IPS-18a (cell line): ENCODE measurements at regions not wholly inside any gene's neighbourhood (a gene's known extent, or its start where the extent isn't known, plus 50 kb on each side); places are given as distances from the start of the nearest gene placed in this dataset.

ENCODE experiments used
- H3K27ac ChIP-seq: one replicate; pipeline ENCODE4 v1.5.1; 2013; ENCODE audit warnings: low read length
- H3K27me3 ChIP-seq: one replicate; pipeline ENCODE4 v1.6.1; 2013; ENCODE audit warnings: mild to moderate bottlenecking, low read length; ENCODE audit not compliant: control insufficient read depth, insufficient read depth
- H3K36me3 ChIP-seq: one replicate; pipeline ENCODE4 v1.6.1; 2013; ENCODE audit warnings: low read depth, low read length; ENCODE audit not compliant: control insufficient read depth
- H3K4me1 ChIP-seq: one replicate; pipeline ENCODE4 v1.6.1; 2013; ENCODE audit warnings: low read depth, low read length; ENCODE audit not compliant: control insufficient read depth
- H3K4me3 ChIP-seq: one replicate; pipeline ENCODE4 v1.5.1; 2013; ENCODE audit warnings: low read length
- H3K9ac ChIP-seq: one replicate; pipeline ENCODE4 v1.6.1; 2013; ENCODE audit warnings: mild to moderate bottlenecking, low read length, moderate library complexity
- H3K9me3 ChIP-seq: one replicate; pipeline ENCODE4 v1.6.1; 2013; ENCODE audit warnings: low read depth, low read length; ENCODE audit not compliant: control insufficient read depth

DNA sequence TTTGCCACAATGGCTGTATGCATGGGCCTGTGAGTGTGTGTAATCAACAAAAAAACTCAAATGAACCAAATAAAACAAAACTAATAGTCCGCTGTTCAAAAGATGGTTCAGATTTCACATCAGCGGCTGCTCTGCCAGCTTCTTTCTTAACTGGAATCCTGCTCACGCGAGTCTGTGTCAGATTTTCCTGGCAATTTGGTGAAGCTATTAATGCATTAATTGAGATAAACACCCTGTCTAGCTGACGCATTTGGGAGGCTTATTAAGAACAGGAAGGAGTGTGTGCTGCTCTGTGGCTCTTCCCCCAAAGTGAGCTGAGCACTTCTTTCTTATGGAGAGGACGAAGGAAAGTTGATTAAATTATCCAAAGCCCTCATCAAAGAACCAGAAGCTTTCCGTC is 336.6 kb upstream of the MKI67 start:
- no peaks in the 10 kb centered on the region for H3K27me3 ChIP-seq
- H3K27ac ChIP-seq: no peak overlapping the region
- H3K36me3 ChIP-seq: no peaks in the 10 kb centered on the region
- no peak overlapping the region for H3K4me3 ChIP-seq
- no peaks in the 10 kb centered on the region for H3K9me3 ChIP-seq
- H3K9ac ChIP-seq: no peak overlapping the region
- H3K4me1 ChIP-seq: no peaks in the 10 kb centered on the region

- Histone ChIP-seq H3K27me3 (no peaks in the 10 kb centered on the region), H3K9ac (no peak overlapping the region), H3K4me3 (no peak overlapping the region), H3K4me1 (no peaks in the 10 kb centered on the region), H3K36me3 (no peaks in the 10 kb centered on the region), H3K27ac (no peak overlapping the region), H3K9me3 (no peaks in the 10 kb centered on the region)
Measured at GRCh38 chr10:128463991-128464760, 338.0 kb upstream of the MKI67 start.

DNA sequence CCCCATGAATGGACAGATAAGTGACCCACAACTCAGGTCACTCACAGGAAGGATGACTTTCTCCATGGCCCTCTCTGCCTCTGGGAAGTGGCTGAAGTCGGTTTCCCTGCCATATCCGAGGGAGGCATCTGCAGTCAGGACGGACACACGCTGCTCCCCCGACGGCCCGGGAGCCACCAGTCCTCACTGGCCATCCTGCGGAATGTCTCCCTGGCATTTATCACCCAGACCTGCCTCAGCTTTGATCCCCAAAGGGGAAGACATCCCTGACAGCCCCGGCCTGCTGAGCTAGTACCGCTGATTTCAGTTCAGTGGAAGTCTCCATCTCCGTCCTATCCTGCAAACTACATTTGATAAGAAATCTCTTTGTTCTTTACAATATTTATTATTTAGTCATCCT is 339.5 kb upstream of the MKI67 start:
- no peaks in the 10 kb centered on the region for H3K9me3 ChIP-seq
- no peak overlapping the region for H3K4me3 ChIP-seq
- H3K36me3 ChIP-seq: no peaks in the 10 kb centered on the region
- no peaks in the 10 kb centered on the region for H3K27me3 ChIP-seq
- no peaks in the 10 kb centered on the region for H3K4me1 ChIP-seq
- no peak overlapping the region for H3K9ac ChIP-seq
- no peak overlapping the region for H3K27ac ChIP-seq

- H3K4me1 ChIP-seq: no peaks in the 10 kb centered on the region
- H3K9ac ChIP-seq: no peak overlapping the region
- H3K36me3 ChIP-seq: no peaks in the 10 kb centered on the region
- H3K9me3 ChIP-seq: no peaks in the 10 kb centered on the region
- no peak overlapping the region for H3K4me3 ChIP-seq
- H3K27me3 ChIP-seq: no peaks in the 10 kb centered on the region
- H3K27ac ChIP-seq: no peak overlapping the region
Measured at GRCh38 chr10:128466831-128467371, 340.7 kb upstream of the MKI67 start.

DNA sequence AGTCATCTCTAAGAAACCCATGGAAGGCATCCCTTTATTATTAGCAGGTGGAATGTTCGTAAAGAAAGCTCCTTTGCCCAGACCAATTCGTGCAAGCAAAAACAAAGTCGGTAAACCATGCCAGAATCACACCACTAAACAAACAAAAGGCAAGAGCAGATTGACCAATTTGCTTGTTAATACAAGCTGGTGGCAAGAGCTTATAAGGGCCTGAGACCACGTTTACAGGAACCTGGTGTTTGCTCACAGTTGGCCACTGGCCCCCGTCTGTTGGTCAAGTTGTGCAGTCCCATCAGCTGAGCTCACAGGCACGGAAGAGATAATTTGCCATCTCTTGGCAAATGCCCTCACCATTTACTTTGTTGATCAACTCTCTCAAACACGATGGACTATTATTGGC is 342.2 kb upstream of the MKI67 start:
- H3K27ac ChIP-seq: no peak overlapping the region

DNA sequence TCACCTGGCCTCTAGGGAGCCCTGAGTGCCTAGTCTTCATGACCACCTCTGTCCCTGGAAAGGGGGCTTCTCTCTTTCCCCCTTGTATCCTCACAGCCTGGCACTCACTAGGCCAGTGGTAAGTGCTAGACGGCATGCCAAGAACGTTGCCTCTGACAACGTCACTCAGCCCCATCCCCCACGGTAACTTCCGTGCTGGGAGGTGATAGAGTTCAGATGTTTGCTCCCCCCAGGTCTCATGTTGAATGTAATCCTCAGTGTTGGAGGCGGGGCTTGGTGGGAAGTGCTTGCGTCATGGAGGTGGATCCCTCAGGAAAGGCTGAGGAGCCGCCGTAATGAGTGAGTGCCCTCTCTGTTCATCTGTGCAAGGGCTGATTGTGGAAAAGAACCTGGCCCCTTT is 343.3 kb upstream of the MKI67 start:
- Histone ChIP-seq H3K27me3 (no peaks in the 10 kb centered on the region), H3K36me3 (no peaks in the 10 kb centered on the region), H3K9ac (no peak overlapping the region), H3K27ac (no peak overlapping the region), H3K4me1 (no peaks in the 10 kb centered on the region), H3K4me3 (no peak overlapping the region), H3K9me3 (no peaks in the 10 kb centered on the region)

More for the DNA sequence above, 342.2 kb upstream of the MKI67 start:
- Histone ChIP-seq H3K9ac (no peak overlapping the region), H3K4me3 (no peak overlapping the region), H3K4me1 (no peaks in the 10 kb centered on the region), H3K9me3 (no peaks in the 10 kb centered on the region), H3K36me3 (no peaks in the 10 kb centered on the region), H3K27me3 (no peaks in the 10 kb centered on the region)

DNA sequence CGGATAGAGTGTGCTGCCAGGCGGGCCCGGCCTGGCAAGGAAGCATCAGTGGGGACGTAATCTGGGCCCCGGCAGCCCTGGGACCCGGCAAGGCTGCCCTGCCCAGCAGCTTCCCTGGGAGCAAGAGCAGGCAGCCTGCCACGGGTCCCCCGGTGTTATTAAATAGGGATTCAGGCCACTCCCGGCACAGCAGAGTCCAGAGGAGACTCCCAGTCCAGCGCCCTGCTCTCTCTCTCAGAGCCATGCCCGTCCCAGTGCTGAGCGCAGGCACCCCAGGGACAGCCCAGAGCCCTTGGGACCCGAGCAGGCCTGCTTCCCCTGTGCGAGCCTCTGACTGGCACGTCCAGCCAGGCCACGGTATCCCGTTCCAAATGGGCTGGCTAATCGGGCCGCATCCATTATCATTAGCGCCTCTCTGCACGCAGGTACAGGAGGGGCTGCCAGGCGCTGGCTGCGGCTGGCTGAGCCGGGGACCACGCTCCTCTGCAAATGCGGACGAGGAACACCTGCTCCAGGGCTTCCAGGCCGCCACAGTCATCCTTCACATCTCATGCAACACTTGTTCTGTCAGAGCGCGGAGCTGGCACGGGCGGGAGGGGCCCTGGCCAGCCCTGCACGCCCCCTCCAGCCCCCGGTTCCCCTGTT is 344.2 kb upstream of the MKI67 start:
- Histone ChIP-seq H3K4me1 (no peaks in the 10 kb centered on the region), H3K36me3 (no peaks in the 10 kb centered on the region), H3K27ac (no peak overlapping the region), H3K4me3 (no peak overlapping the region), H3K9me3 (no peaks in the 10 kb centered on the region), H3K27me3 (no peaks in the 10 kb centered on the region), H3K9ac (no peak overlapping the region)

GRCh38 chr10:128471151-128471550 is 344.9 kb upstream of the MKI67 start:
- Histone ChIP-seq H3K9me3 (no peaks in the 10 kb centered on the region), H3K36me3 (no peaks in the 10 kb centered on the region), H3K27ac (no peak overlapping the region), H3K4me3 (no peak overlapping the region), H3K9ac (no peak overlapping the region), H3K27me3 (no peaks in the 10 kb centered on the region), H3K4me1 (no peaks in the 10 kb centered on the region)

DNA sequence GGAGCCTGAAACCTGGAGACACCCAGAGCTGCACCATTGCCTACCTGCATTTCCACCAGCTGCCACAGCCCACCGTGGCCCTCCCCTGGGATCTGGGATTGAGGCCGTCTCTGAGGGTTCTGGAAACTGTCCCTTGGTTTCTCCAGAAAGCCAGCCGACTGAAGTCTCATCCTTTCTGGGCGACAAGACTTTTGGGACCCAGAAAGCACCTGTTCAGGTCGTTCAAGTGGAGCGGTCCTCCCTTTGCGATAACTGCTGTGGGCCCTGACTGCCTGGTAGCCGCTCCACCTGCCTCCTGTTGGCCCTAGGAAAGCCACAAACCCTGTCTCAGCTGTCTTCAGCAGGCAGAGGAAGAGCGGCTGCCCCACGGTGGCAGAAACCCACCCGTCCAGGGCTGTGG is 346.0 kb upstream of the MKI67 start:
- no peaks in the 10 kb centered on the region for H3K27me3 ChIP-seq
- no peak overlapping the region for H3K27ac ChIP-seq
- H3K36me3 ChIP-seq: no peaks in the 10 kb centered on the region
- no peaks in the 10 kb centered on the region for H3K4me1 ChIP-seq
- H3K9ac ChIP-seq: no peak overlapping the region
- no peak overlapping the region for H3K4me3 ChIP-seq
- no peaks in the 10 kb centered on the region for H3K9me3 ChIP-seq

DNA sequence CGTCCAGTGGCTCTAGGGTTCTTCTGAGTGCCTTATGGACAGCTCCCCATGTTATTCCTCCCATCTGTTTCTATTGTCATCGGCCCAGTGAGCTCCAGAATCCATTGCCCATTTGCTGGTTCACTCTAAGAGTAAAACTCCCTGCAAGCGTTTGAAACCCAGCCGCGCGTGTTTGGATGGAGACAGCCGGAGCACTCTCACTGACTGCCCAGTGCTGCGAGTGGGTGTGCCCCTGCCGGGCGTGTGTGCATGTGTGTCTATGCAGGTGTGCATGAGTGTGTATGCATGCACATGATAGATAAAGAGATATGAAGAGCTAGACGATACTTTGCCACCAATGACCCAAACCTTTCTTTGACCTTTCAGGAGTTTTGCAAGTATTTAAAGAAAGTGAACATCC is 347.2 kb upstream of the MKI67 start:
- Histone ChIP-seq H3K9me3 (no peaks in the 10 kb centered on the region), H3K4me1 (no peaks in the 10 kb centered on the region), H3K4me3 (no peak overlapping the region), H3K9ac (no peak overlapping the region), H3K36me3 (no peaks in the 10 kb centered on the region), H3K27me3 (no peaks in the 10 kb centered on the region), H3K27ac (no peak overlapping the region)

DNA sequence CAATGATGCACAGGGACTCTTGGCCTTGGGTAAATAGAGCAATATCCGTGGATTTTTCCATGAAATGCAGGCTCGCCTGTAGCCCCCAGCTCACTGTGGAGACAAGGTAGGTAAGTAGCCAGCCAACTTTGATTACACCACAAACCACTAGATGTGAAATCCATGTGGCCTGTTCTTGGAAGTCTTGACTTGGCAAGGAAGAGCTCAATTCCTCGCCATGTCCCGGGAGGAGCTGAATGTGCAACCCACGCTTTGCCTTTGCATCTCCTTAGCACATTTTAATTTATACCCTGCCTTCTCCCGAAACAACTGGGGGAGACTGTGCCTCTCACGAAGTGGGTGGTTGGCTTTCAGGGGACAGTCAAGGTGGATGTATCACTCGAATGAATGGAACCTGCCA is 347.7 kb upstream of the MKI67 start:
- Histone ChIP-seq H3K27me3 (no peaks in the 10 kb centered on the region), H3K27ac (no peak overlapping the region), H3K4me1 (no peaks in the 10 kb centered on the region), H3K9me3 (no peaks in the 10 kb centered on the region), H3K36me3 (no peaks in the 10 kb centered on the region), H3K4me3 (no peak overlapping the region), H3K9ac (no peak overlapping the region)

DNA sequence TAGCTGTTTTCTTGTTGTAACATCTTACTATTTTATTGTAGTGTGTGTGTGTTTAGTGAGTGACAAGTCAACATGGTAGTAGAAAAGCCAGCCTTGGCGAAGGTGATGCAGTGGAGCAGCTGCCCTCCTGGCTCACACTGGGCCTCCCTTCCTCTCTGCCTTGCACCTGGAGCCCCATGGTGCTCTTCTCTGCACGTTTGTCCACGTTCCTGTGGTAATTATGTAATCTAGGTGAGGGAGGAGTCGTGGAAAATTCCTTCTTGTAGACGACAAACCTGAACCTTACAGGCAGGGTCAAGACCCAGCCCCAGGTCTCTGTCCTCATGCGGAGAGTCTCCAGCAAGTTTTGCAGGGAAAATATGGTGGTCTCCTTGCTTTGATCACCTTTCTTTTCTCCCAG is 348.3 kb upstream of the MKI67 start:
- no peaks in the 10 kb centered on the region for H3K4me1 ChIP-seq
- H3K9me3 ChIP-seq: no peaks in the 10 kb centered on the region
- no peak overlapping the region for H3K9ac ChIP-seq
- H3K36me3 ChIP-seq: no peaks in the 10 kb centered on the region
- H3K4me3 ChIP-seq: no peak overlapping the region
- no peak overlapping the region for H3K27ac ChIP-seq
- no peaks in the 10 kb centered on the region for H3K27me3 ChIP-seq
